Frontal cortex (tissue), 3 donors: ENCODE measurements at regions not wholly inside any gene's neighbourhood (a gene's known extent, or its start where the extent isn't known, plus 50 kb on each side); places are given as distances from the start of the nearest gene placed in this dataset.
"Not testable (repeated sequence)": the region's sequence is repeated elsewhere in the genome, so short reads cannot be mapped to it uniquely, and the experiment has no call there.

Experiments
- DNase-seq, 2 donors: peaks; one replicate each; pipeline ENCODE4 v3.0.0; 2012; ENCODE audit warnings: low spot score in 2 of 2
- FAIRE-seq: peaks from 2 replicates; lab custom pipeline; 2012; peaks lifted over from hg19 to GRCh38; lab: Jason Lieb, UNC
- donor health status: control.
- donor health status: control.
- donor health status: control.

DNA sequence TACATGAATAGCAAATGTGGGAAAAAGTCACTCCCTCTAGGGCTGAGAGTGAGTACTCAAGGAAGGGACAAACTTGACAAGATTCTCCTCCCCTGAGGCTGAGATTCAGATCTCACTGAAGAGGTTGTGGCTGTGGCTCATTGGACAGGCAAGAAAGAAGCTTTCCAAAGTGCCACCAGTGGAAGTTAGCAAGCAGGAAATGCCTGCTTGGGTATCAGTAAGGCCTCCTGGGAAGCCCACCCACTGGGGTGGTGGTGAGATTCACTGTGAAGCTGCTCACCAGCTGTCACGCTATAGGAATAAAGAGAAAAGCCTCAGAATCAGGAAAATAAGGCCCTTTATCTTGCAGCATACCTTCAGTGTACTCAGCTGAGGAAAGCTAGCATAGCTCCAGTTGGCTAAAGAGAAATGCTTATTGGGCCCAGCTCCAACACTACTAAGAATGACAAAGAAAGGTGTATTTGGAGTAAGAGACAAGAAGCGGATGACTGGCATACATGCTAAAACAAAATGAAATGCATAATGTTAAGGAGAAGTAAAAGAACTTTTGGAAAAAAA, 274.4 kb upstream of the TOM1L1 start:
- FAIRE-seq (no peak), DNase-seq (no peak)

DNA sequence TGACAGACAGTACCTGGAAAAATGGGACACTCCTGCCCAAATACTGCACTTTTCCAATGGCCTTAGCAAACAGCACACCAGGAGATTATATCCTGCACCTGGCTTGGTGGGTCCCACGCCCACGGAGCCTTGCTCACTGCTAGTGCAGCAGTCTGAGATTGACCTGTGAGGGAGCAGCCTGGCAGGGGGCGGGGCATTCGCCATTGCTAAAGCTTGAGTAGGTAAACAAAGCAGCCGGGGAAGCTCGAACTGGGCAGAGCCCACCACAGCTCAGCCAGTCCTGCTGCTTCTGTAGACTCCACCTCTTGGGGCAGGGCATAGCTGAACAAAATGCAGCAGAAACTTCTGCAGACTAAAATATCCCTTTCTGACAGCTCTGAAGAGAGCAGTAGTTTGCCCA, 261.2 kb upstream of the TOM1L1 start:
- FAIRE-seq, DNase-seq: not testable (repeated sequence)

DNA sequence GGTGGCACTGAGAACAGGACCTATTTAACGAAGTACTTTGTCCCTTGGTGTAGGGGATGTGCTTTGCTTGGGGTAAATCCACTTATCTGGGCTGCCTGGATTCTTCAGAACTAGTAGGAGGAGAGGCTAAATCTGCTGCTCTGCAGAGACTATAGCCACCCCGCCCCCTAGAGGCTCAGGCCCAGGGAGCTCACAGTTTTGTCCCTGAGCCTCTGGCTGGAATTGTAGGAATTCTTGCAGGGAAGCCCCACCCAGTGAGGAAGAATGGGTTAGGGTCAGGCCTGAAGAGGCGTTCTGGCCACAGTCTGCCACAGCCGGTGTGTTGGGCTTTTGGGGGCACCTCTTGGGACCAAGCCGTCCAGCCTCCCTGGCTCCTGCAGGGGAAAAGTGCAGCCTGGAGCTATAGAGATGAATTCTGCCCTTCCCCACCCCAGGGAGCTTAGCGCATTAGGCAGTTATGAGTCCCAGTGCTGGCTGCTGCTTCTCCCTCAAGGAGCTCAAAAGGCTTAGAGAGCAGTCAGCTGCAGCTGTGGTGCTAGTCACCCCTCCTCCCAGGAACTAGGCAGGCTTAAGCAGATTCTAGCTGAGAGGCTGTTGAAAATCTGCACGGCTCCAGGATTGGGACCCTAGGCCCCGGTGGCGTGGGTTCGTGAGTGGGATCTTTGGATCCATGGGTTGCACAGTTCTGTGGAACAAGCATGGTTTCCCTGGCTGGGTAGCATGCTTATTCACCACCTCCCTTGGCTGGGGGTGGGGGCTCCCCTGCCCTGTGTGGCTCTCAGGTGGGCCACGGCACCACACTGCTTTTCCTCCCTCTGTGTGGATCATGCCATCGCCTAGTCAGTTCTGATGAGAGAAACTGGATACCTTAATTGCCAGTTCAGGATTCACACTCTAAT, 237.4 kb upstream of the TOM1L1 start:
- no peak for FAIRE-seq
- DNase-seq: no peak

DNA sequence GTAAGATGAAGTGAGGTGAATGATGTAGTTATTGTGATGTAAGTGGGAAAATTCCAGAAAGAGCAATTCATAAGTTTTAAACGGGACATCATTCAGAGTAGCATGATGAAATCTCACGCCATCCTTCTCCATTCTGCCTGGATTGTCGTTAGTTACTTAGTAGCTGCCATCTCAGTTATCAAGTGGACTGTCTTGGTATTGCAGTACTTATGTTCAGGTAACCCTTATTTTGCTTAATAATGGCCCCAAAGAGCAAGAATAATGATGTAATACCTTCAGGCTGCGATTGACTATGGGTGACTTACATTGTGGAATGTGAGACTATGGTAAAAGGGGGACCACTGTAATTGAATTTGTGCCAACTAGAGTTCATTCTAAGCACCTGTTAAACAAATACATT, 234.1 kb upstream of the TOM1L1 start:
- DNase-seq (no peak), FAIRE-seq (no peak)

DNA sequence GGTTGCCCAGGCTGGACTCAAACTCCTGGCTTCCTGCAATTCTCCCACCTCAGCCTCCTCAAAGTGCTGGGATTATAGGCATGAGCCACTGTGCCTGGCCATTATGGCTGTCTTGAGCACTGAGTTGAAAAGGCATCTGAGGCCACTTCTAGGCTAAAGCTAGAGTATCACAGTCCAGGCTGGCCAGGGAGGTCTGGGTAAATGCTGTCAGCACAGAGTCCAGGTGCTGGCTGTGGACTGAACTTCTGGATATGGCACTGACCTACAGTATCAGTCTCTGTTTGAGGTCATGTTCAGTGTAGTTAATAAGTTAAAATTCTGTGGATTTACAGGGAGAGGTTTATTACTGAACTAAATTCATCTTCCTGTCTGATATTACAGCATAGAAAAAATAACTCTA, 222.5 kb upstream of the TOM1L1 start:
- FAIRE-seq (no peak), DNase-seq (no peak)

DNA sequence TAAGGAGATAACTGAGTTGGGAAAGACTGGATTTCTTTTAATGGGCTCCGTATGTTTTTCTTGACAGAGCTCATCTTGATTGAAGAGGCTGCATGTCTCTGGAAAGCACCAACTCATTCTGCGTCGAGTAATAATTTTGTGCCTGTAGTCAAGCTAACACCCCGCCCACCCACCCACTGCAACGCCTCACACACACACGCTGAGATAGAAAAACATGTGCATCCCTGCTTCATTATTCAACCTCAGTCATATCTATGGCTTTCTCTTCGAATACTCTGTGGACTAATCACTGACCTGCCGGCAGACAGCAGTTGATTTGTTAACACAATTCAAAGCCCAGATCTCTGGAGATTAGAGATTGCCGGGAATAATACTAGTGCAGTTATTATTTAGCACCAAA, 220.2 kb upstream of the TOM1L1 start:
- no peak for DNase-seq
- FAIRE-seq: no peak

DNA sequence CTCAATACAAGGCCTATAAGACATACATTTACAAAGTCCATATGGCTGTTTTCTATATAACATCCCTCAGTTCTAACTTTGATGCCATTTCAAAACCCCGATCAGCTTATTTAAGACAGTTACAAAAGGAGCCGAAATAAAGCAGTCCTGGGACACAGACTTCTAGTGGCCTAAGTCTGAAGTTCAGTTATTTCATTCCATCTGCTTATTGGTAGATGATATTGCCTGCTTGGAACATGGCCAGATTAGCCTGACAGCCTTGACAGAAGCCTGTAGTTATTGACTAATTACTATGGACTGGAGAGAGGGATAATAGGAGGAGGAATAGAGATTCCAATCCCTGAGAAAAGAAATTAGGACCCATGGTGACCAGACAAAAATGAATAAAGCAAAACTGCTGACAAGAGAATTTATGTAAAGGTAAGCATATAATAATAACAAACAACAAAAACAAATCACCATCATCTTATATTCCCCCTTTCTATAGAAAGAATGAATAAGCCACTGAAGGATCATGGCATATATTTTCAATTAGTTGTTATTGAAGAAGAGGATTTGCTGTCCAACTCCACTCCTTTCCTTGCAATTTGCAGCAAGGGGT, 206.3 kb upstream of the TOM1L1 start:
- DNase-seq (no peak), FAIRE-seq (no peak)

DNA sequence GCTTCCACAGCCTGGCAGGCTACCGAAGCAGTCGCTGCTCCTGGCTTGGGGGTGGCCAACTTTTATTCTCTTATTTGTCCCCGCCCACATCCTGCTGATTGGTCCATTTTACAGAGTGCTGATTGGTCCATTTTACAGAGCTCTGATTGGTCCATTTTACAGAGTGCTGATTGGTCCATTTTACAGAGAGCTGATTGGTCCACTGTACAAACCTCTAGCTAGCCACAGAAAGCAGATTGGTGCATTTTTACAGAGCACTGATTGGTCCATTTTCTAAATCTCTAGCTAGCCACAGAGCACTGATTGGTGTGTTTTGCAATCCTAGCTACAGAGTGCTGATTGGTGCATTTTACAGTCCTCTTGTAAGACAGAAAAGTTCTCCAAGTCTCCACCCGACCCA, 187.9 kb upstream of the TOM1L1 start:
- DNase-seq, FAIRE-seq: not testable (repeated sequence)

DNA sequence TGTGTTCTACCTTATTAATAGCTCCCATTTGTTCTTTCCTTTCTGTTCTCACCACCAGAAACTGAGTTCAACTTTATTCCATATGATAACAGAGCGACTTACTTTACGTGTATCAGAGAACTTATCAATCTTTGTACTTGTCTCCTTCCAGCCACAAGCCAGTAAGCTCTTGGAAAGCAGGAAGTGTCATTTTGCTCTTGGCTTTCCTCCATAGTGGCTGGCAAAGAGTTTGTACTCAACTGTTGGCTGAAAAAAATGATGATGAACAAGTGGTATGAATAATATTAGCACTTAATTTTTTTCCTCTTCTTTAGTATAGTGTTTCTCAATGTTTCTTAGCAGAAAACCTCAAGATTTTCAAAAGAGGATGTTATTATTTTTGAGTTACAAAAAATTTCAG, 182.4 kb upstream of the TOM1L1 start:
- no peak for FAIRE-seq
- no peak for DNase-seq

DNA sequence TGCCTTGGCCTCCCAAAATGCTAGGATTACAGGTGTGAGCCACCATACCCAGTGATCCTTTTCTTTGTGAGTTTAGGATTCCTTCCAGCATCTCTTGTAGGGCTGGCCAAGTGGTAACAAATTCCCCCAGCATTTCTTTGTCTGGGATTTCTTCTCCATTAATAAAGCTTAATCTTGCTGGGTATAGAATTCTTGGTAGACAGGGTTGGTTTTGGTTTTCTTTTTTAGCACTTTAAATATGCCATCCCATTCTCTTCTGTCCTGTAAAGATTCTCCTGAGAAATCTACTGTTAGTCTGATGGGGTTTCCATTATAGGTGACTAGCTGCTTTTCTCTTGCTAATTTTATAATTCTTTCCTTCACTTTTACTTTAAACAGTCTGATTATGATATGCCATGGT, 173.0 kb upstream of the TOM1L1 start:
- DNase-seq (no peak), FAIRE-seq (no peak)

DNA sequence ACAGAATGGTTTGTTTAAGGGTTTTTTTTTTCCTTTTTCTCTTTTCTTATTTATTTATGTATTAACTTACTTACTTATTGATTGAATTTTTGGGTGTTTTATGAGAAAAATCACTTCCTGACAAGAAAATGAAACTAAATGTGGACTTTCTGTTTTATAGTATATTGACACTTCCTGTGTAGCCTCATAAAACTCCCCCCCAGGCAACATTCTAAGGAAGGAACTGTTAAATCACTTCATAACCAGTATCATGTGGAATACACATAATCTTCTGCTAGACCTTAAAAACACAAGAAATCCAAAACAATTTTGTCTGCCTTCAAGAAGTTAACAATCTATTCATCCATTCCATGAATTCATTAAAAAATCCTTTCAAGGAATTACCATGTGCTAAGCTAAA, 164.1 kb upstream of the TOM1L1 start:
- DNase-seq (no peak), FAIRE-seq (no peak)

DNA sequence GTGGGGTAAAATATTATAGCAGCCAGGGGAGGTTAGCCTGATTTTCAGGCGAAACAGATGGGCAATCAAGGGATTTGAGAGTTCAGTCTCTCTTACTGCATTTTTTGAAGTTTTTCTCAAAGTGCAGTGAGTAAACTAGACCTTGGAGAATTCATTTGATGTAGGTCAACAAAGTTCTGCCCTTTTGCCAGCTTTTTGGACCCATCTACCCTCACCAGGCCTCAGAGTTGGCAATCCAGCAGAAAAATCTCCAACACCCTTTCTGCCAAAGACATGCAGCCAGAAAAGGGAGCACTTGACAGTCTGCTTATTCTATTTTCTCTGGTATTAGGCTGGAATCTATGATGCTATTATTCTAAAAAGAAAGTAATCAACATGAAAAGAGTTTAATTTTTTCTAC, 162.2 kb upstream of the TOM1L1 start:
- no peak for FAIRE-seq
- DNase-seq: no peak

DNA sequence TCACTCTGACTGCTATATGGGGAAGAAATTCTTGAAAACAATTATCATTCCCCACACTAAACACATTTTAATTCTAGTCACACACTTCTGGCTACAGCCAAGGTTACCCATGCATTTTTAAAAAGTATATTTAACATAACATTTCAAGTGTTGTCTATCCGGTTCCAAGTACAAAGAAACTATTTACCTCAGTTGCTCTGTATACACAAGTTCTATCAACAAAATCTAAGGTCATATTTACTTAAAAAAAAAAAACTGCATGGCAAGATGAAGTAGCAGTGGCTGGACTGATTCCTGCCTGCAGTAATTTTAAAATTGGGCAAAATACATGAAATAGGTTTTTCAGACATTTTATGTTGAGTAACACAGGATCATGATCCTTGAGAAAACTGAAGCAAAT, 155.9 kb upstream of the TOM1L1 start:
- no peak for DNase-seq
- no peak for FAIRE-seq

DNA sequence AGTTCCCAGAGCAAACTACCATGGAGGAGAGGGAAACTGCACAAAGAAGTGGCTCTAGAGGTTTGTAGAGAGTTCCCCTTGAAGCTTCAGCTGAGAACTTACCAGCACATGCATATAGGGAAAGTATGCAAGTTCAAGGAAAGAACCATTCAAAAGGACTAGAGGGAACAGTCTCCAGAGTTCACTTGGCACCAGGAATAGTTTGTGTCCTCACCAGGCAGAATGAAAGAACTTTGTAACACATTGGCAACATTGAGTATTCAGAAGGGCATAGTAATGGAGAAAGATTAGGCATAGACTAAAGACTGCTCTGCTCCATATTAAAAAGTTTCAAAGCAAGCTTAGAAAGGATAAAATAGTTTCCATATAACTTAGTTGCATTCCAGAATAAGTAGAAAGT, 155.4 kb upstream of the TOM1L1 start:
- FAIRE-seq: no peak
- no peak for DNase-seq

DNA sequence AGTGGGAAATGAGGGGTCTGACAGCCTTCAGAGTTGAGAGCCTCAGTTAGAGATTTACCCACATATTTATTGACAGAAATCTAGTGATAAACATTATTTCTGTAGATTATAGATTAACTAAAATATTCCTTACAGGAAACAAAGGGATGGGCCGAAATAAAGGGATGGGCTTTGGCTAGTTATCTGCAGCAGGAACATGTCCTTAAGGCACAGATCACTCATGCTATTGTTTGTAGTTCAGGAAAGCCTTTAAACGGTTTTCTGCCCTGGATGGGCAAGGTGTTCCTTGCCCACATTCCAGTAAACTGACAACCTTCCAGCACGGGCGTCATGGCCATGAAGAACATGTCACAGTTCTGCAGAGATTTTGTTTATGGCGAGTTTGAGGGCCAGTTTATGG, 154.8 kb upstream of the TOM1L1 start:
- DNase-seq (no peak), FAIRE-seq (no peak)

DNA sequence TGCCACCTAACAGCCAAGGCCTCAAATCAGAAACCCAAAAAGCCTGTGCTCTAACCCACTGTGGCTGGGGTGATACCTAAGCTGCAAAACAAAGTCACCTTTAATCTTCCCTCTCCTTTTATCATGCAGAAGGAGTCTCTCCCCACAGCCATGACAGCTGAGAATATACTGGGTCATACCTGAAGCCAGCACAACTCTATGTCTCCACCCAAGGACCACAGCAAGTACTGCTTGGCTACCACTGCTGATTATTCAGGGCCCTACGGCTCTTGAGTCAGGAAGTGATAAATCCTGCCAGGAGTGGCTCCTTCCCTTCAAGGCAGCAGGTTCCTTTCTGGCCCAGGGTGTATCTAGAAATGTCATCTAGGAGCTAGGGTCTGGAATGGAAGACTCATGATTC, 151.5 kb upstream of the TOM1L1 start:
- FAIRE-seq (no peak), DNase-seq (no peak)

DNA sequence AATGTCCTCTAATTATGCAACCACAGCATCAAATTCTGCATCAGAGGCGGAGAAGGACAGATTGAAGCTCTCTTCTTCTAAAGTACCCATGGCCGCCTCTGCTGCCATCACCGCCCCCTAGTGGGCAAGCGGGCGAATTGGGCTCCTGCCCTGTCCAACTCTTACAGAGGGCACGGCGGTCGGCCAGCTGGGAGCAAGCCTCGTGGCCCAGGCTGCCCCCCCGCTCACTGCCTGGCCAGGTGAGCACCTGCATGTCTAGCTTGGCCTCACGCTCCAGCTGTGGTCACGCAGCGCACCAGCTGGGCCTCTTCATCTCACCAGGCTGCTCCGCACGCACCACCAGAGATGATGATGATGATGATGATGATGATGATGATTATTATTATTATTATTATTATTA, 146.1 kb upstream of the TOM1L1 start:
- FAIRE-seq: no peak
- no peak for DNase-seq

DNA sequence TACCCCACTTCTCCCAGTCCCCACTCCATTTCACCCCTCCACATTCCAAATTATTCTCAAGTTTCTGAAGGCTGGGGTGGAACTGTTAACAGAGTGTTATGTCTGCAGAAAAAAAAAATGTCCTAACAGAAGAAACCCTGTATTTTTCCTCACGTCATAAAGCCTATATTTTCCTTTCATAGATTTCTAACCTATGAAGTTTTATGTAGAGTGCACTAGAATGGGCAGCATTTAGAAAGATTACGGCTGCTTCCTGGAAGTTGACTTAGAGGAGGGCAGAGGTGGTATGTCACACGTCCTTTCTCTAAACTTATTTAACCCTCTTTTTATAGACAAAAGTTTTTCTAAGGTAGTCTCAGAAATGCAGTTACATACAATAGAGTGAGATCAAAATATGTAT, 139.8 kb upstream of the TOM1L1 start:
- FAIRE-seq (no peak), DNase-seq (no peak)

DNA sequence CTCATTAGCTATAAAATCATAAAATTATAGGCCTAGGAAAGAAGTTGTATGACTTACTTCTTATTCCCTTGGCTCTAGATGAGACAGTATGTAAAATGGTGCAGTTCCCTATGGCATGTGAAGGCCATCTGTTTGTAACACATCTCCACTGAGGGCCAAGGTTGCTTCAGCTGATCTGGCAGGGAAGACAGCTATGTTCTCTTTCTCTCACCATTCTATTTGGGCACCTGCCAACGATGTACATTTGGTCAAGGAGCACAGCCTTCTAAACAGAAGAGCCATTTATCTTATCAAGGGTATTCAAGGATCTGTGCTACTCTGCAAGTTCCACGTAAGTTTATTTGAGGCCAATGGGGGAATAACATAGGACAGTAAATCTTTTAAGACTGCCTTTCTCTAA, 129.8 kb upstream of the TOM1L1 start:
- no peak for FAIRE-seq
- no peak for DNase-seq

DNA sequence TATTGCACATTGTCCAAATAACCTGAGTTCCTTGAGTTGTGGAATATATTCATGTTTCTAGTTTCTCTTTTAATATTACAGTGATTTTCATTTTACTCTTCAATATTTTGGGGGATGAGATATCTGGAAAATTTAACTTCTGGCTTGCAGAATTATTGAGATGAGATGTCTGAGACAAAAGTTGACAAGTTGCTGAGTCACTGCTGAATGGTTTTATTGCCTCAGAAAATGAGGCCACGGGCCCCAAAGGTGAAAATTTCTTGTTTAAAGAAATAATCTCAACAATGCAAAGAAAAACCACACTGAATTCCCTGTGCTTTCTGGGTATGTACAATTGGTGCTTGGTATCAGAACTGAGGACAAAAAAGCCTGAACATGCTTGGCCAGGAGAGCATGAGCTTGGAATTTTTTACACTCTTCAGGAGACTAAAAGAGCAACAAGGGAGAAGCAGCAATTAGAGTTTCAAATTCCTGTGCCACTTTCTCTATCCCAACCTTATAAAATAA, 129.2 kb upstream of the TOM1L1 start:
- DNase-seq: no peak
- FAIRE-seq: no peak

DNA sequence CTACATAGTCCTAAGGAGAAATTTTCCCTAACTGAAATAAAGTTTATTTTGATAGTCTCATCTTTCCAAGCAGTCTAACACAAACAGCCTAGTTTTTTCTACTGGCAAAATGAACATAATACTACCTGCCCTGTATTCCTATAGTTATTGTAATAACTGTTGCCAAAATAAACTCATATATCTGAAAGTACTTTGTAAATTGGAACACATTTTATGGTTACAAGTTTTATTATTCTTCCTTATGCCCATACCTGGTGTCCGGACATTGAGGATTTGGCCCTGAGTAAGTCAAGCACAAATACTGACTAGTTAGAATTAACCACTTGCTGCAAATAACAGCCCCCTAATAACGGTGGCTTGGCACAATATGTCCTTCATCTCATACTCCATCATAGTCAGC, 120.4 kb upstream of the TOM1L1 start:
- no peak for DNase-seq
- no peak for FAIRE-seq
